B cell (primary cell): ENCODE measurements at regions not wholly inside any gene's neighbourhood (a gene's known extent, or its start where the extent isn't known, plus 50 kb on each side); places are given as distances from the start of the nearest gene placed in this dataset.

Experiments
- CTCF ChIP-seq: fragments of 200-600 bp; IDR thresholded peaks from one replicate; pipeline ENCODE4 v1.8.0; 2022; ENCODE audit warnings: antibody characterized with exemption, mild to moderate bottlenecking
- EZH2 ChIP-seq: IDR thresholded peaks from 2 replicates; pipeline ENCODE4 v1.6.1; 2012; ENCODE audit warnings: borderline replicate concordance, low read depth, mild to moderate bottlenecking, moderate library complexity, low read length; ENCODE audit not compliant: insufficient read depth, poor library complexity, severe bottlenecking

- no peak for TF ChIP-seq CTCF
- TF ChIP-seq EZH2, result no peak
Measured at GRCh38 chr4:32847461-32847860, 2127.3 kb downstream of the PCDH7 start.
